UCSD-AML1 (cell line): ENCODE measurements at regions not wholly inside any gene's neighbourhood (a gene's known extent, or its start where the extent isn't known, plus 50 kb on each side); places are given as distances from the start of the nearest gene placed in this dataset.

ENCODE experiments used
- DNase-seq: peaks from one replicate; lab custom pipeline; 2025; ENCODE audit not compliant: unreplicated experiment; lab: John Stamatoyannopoulos, UW

- DNase-seq: no peak
These were observed 769.7 kb downstream of the SUCLG1 start for GRCh38 chr2:83689402-83689801.

- DNase-seq: no peak
These were observed 772.2 kb downstream of the SUCLG1 start for GRCh38 chr2:83686863-83687262.

- DNase-seq: no peak
These were observed 785.0 kb downstream of the SUCLG1 start for GRCh38 chr2:83674050-83674449.

- DNase-seq: no peak
These were observed 793.2 kb downstream of the SUCLG1 start for GRCh38 chr2:83665894-83666293.

- no peak for DNase-seq
These were observed 793.9 kb downstream of the SUCLG1 start for GRCh38 chr2:83665154-83665553.

GRCh38 chr2:83661711-83662110 lies 797.4 kb downstream of the SUCLG1 start:
- no peak for DNase-seq

GRCh38 chr2:83654091-83654611 lies 804.9 kb downstream of the SUCLG1 start:
- no peak for DNase-seq

- DNase-seq: no peak
These were observed 808.2 kb downstream of the SUCLG1 start for GRCh38 chr2:83650898-83651297.

GRCh38 chr2:83650161-83650560 lies 808.9 kb downstream of the SUCLG1 start:
- no peak for DNase-seq

GRCh38 chr2:83640506-83640905 lies 818.6 kb downstream of the SUCLG1 start:
- no peak for DNase-seq

GRCh38 chr2:83633423-83633822 lies 825.7 kb downstream of the SUCLG1 start:
- DNase-seq: no peak

- DNase-seq: no peak
These were observed 828.7 kb downstream of the SUCLG1 start for GRCh38 chr2:83630351-83630750.

GRCh38 chr2:83615511-83615910 lies 843.6 kb downstream of the SUCLG1 start:
- DNase-seq: no peak

GRCh38 chr2:83613178-83613577 lies 845.9 kb downstream of the SUCLG1 start:
- no peak for DNase-seq

- DNase-seq: no peak
These were observed 856.3 kb downstream of the SUCLG1 start for GRCh38 chr2:83602753-83603152.

GRCh38 chr2:83596592-83597282 lies 862.3 kb downstream of the SUCLG1 start:
- DNase-seq: no peak

- no peak for DNase-seq
These were observed 863.2 kb downstream of the SUCLG1 start for GRCh38 chr2:83595926-83596325.

- no peak for DNase-seq
These were observed 863.9 kb downstream of the SUCLG1 start for GRCh38 chr2:83595121-83595690.

GRCh38 chr2:83594241-83595120 lies 864.6 kb downstream of the SUCLG1 start:
- no peak for DNase-seq

GRCh38 chr2:83587309-83587708 lies 871.8 kb downstream of the SUCLG1 start:
- DNase-seq: no peak

- no peak for DNase-seq
These were observed 873.8 kb downstream of the SUCLG1 start for GRCh38 chr2:83585250-83585649.

- no peak for DNase-seq
These were observed 874.4 kb downstream of the SUCLG1 start for GRCh38 chr2:83584672-83585071.
